ENCODE measurements at regions not wholly inside any gene's neighbourhood (a gene's known extent, or its start where the extent isn't known, plus 50 kb on each side); places are given as distances from the start of the nearest gene placed in this dataset.

- TF ChIP-seq GATA1 (IDR thresholded peaks at IDR 0.05; ENCODE audit: low read depth, low read length) (no peak), POLR2A (IDR thresholded peaks at IDR 0.05; ENCODE audit: low read length) (no peak)
- DNase-seq = no peak
These were observed 563.0 kb upstream of the NEGR1 start for GRCh38 chr1:72845381-72845780.

- TF ChIP-seq GATA1 (IDR thresholded peaks at IDR 0.05; ENCODE audit: low read depth, low read length) = no peak
- TF ChIP-seq POLR2A (IDR thresholded peaks at IDR 0.05; ENCODE audit: low read length) = no peak
- no peak for DNase-seq
These were observed 555.4 kb upstream of the NEGR1 start for GRCh38 chr1:72837781-72838180.

- no peak for TF ChIP-seq GATA1 (IDR thresholded peaks at IDR 0.05; ENCODE audit: low read depth, low read length)
- TF ChIP-seq POLR2A (IDR thresholded peaks at IDR 0.05; ENCODE audit: low read length) = no peak
- DNase-seq = no peak
These were observed 548.5 kb upstream of the NEGR1 start for GRCh38 chr1:72830606-72831390.

GRCh38 chr1:72827278-72827677, 544.9 kb upstream of the NEGR1 start:
- DNase-seq = no peak
- no peak for TF ChIP-seq GATA1 (IDR thresholded peaks at IDR 0.05; ENCODE audit: low read depth, low read length)
- TF ChIP-seq POLR2A (IDR thresholded peaks at IDR 0.05; ENCODE audit: low read length) = no peak

GRCh38 chr1:72804541-72804940, 522.2 kb upstream of the NEGR1 start:
- DNase-seq = no peak
- TF ChIP-seq GATA1 (IDR thresholded peaks at IDR 0.05; ENCODE audit: low read depth, low read length) = no peak
- TF ChIP-seq POLR2A (IDR thresholded peaks at IDR 0.05; ENCODE audit: low read length) = no peak

- no peak for DNase-seq
- no peak for TF ChIP-seq POLR2A (IDR thresholded peaks at IDR 0.05; ENCODE audit: low read length)
- no peak for TF ChIP-seq GATA1 (IDR thresholded peaks at IDR 0.05; ENCODE audit: low read depth, low read length)
These were observed 498.7 kb upstream of the NEGR1 start for GRCh38 chr1:72781038-72781437.

- no peak for DNase-seq
- TF ChIP-seq POLR2A (IDR thresholded peaks at IDR 0.05; ENCODE audit: low read length) = no peak
- TF ChIP-seq GATA1 (IDR thresholded peaks at IDR 0.05; ENCODE audit: low read depth, low read length) = no peak
These were observed 497.9 kb upstream of the NEGR1 start for GRCh38 chr1:72780212-72780611.

GRCh38 chr1:72777918-72778317, 495.6 kb upstream of the NEGR1 start:
- no peak for TF ChIP-seq GATA1 (IDR thresholded peaks at IDR 0.05; ENCODE audit: low read depth, low read length)
- no peak for TF ChIP-seq POLR2A (IDR thresholded peaks at IDR 0.05; ENCODE audit: low read length)

GRCh38 chr1:72763481-72763880, 481.1 kb upstream of the NEGR1 start:
- DNase-seq = no peak
- no peak for TF ChIP-seq GATA1 (IDR thresholded peaks at IDR 0.05; ENCODE audit: low read depth, low read length)
- no peak for TF ChIP-seq POLR2A (IDR thresholded peaks at IDR 0.05; ENCODE audit: low read length)

More at GRCh38 chr1:72777918-72778317, 495.6 kb upstream of the NEGR1 start:
- DNase-seq = no peak

GRCh38 chr1:72759486-72759885, 477.1 kb upstream of the NEGR1 start:
- no peak for DNase-seq
- TF ChIP-seq POLR2A (IDR thresholded peaks at IDR 0.05; ENCODE audit: low read length) (no peak), GATA1 (IDR thresholded peaks at IDR 0.05; ENCODE audit: low read depth, low read length) (no peak)

GRCh38 chr1:72757843-72758242, 475.5 kb upstream of the NEGR1 start:
- TF ChIP-seq GATA1 (IDR thresholded peaks at IDR 0.05; ENCODE audit: low read depth, low read length) = no peak
- TF ChIP-seq POLR2A (IDR thresholded peaks at IDR 0.05; ENCODE audit: low read length) = no peak
- DNase-seq = no peak

- DNase-seq = no peak
- no peak for TF ChIP-seq GATA1 (IDR thresholded peaks at IDR 0.05; ENCODE audit: low read depth, low read length)
- TF ChIP-seq POLR2A (IDR thresholded peaks at IDR 0.05; ENCODE audit: low read length) = no peak
These were observed 463.1 kb upstream of the NEGR1 start for GRCh38 chr1:72745413-72745812.

- TF ChIP-seq POLR2A (IDR thresholded peaks at IDR 0.05; ENCODE audit: low read length) = no peak
- no peak for TF ChIP-seq GATA1 (IDR thresholded peaks at IDR 0.05; ENCODE audit: low read depth, low read length)
- no peak for DNase-seq
These were observed 452.1 kb upstream of the NEGR1 start for GRCh38 chr1:72734415-72734814.

GRCh38 chr1:72724951-72725861, 442.9 kb upstream of the NEGR1 start:
- TF ChIP-seq POLR2A (IDR thresholded peaks at IDR 0.05; ENCODE audit: low read length) (no peak), GATA1 (IDR thresholded peaks at IDR 0.05; ENCODE audit: low read depth, low read length) (no peak)
- DNase-seq = no peak

Data from erythroblast (primary cell).